Chondrocyte (in vitro differentiated cells): ENCODE measurements at regions not wholly inside any gene's neighbourhood (a gene's known extent, or its start where the extent isn't known, plus 50 kb on each side); places are given as distances from the start of the nearest gene placed in this dataset.

ENCODE experiments used
- DNase-seq: peaks from one replicate; pipeline ENCODE4 v3.0.0; 2021; ENCODE audit warnings: mixed read lengths, low spot score
- H3K27ac Mint-ChIP-seq: one replicate; pipeline ENCODE4 v1.8.0; 2021; ENCODE audit warnings: mild to moderate bottlenecking, moderate library complexity, mixed read lengths; ENCODE audit not compliant: unreplicated experiment
- H3K27me3 Mint-ChIP-seq: 2 replicates; pipeline ENCODE4 v1.8.0; 2021; ENCODE audit warnings: low read depth, mixed read lengths
- H3K36me3 Mint-ChIP-seq: 2 replicates; pipeline ENCODE4 v1.8.0; 2021; ENCODE audit warnings: low read depth, mixed read lengths
- H3K4me1 Mint-ChIP-seq: 2 replicates; pipeline ENCODE4 v1.8.0; 2021; ENCODE audit warnings: low read depth, mild to moderate bottlenecking, mixed read lengths
- H3K4me3 Mint-ChIP-seq: one replicate; pipeline ENCODE4 v1.8.0; 2021; ENCODE audit warnings: mild to moderate bottlenecking, moderate library complexity, mixed read lengths; ENCODE audit not compliant: unreplicated experiment
- H3K9me3 Mint-ChIP-seq: 2 replicates; pipeline ENCODE4 v1.8.0; 2021; ENCODE audit warnings: low read depth, mixed read lengths
- TF ChIP-seq, protein P1 (sequence below): fragments of 200-600 bp; sonication (generic); IDR thresholded peaks from 2 replicates; pipeline ENCODE4 v1.5.0; 2021; ENCODE audit warnings: antibody characterized with exemption, mild to moderate bottlenecking, moderate library complexity

GRCh38 chr7:156460858-156461627 lies 179.5 kb upstream of the RNF32 start:
- peaks cover 3% of the 10 kb centered on the region for H3K9me3 Mint-ChIP-seq
- H3K27ac Mint-ChIP-seq, result no peak overlapping the region
- no peaks in the 10 kb centered on the region for H3K4me1 Mint-ChIP-seq
- TF ChIP-seq, protein P1, sequence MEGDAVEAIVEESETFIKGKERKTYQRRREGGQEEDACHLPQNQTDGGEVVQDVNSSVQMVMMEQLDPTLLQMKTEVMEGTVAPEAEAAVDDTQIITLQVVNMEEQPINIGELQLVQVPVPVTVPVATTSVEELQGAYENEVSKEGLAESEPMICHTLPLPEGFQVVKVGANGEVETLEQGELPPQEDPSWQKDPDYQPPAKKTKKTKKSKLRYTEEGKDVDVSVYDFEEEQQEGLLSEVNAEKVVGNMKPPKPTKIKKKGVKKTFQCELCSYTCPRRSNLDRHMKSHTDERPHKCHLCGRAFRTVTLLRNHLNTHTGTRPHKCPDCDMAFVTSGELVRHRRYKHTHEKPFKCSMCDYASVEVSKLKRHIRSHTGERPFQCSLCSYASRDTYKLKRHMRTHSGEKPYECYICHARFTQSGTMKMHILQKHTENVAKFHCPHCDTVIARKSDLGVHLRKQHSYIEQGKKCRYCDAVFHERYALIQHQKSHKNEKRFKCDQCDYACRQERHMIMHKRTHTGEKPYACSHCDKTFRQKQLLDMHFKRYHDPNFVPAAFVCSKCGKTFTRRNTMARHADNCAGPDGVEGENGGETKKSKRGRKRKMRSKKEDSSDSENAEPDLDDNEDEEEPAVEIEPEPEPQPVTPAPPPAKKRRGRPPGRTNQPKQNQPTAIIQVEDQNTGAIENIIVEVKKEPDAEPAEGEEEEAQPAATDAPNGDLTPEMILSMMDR, result no peak
- H3K27me3 Mint-ChIP-seq, result peaks cover 1% of the 10 kb centered on the region
- H3K4me3 Mint-ChIP-seq, result no peak overlapping the region
- H3K36me3 Mint-ChIP-seq, result no peaks in the 10 kb centered on the region
- DNase-seq, result no peak

GRCh38 chr7:156459582-156459981 lies 181.0 kb upstream of the RNF32 start:
- Mint-ChIP-seq H3K9me3 (no peaks in the 10 kb centered on the region), H3K27ac (no peak overlapping the region), H3K4me3 (no peak overlapping the region), H3K36me3 (no peaks in the 10 kb centered on the region), H3K27me3 (peaks cover 1% of the 10 kb centered on the region), H3K4me1 (no peaks in the 10 kb centered on the region)
- TF ChIP-seq, protein P1, result no peak
- no peak for DNase-seq

DNA sequence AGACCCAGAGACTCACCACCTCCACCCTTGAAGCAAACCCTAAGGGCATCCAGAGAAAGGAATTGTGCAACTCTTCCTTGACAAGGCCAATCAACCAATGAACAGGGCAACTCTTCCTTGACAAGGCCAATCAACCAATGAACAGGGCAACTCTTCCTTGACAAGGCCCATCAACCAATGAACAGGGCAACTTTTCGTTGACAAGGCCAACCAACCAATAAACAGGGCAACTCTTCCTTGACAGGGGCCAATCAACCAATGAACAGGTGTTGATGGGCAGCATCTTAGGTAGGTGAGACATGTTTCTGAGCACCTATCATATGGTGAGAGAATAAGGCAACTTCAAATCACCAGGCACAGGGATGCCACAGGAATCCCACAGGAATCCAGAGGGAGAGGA lies 181.5 kb upstream of the RNF32 start:
- H3K9me3 Mint-ChIP-seq, result peaks cover under 1% of the 10 kb centered on the region
- H3K27ac Mint-ChIP-seq, result no peak overlapping the region

DNA sequence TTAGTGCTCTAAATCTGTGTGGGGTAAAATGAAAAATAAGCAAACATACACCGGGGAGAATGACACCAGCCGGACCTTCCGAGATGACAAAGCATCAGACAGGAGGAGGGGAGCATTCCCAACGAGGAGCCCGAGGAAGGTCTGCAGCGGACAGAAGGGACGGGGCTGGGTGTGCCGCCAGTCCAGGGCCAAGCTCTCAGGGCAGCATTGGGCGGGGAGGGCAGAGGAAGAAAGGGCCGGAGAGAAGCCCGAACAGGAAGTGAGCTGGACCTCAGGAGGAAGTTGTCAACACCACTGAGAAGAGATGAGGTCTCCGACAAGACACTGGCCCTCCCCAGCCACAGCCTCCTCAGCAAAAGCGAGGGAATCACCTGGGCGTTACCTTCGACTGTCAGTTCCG lies 182.6 kb upstream of the RNF32 start:
- Mint-ChIP-seq H3K36me3 (no peaks in the 10 kb centered on the region), H3K27me3 (no peaks in the 10 kb centered on the region), H3K27ac (no peak overlapping the region), H3K4me1 (no peaks in the 10 kb centered on the region), H3K9me3 (peaks cover 3% of the 10 kb centered on the region), H3K4me3 (no peak overlapping the region)
- TF ChIP-seq, protein P1, result no peak
- DNase-seq, result no peak

More for the DNA sequence above, 181.5 kb upstream of the RNF32 start:
- H3K4me1 Mint-ChIP-seq, result no peaks in the 10 kb centered on the region
- H3K36me3 Mint-ChIP-seq, result no peaks in the 10 kb centered on the region
- peaks cover 1% of the 10 kb centered on the region for H3K27me3 Mint-ChIP-seq
- DNase-seq, result no peak
- TF ChIP-seq, protein P1, result no peak
- H3K4me3 Mint-ChIP-seq, result no peak overlapping the region

GRCh38 chr7:156456503-156457115 lies 184.0 kb upstream of the RNF32 start:
- peaks cover 4% of the 10 kb centered on the region for H3K27me3 Mint-ChIP-seq

More at GRCh38 chr7:156456503-156457115, 184.0 kb upstream of the RNF32 start:
- no peak for DNase-seq
- Mint-ChIP-seq H3K4me1 (no peaks in the 10 kb centered on the region), H3K4me3 (no peak overlapping the region), H3K27ac (no peak overlapping the region), H3K36me3 (no peaks in the 10 kb centered on the region), H3K9me3 (peaks cover 3% of the 10 kb centered on the region)
- TF ChIP-seq, protein P1, result no peak
